Common myeloid progenitor, CD34-positive (primary cell): ENCODE measurements at regions not wholly inside any gene's neighbourhood (a gene's known extent, or its start where the extent isn't known, plus 50 kb on each side); places are given as distances from the start of the nearest gene placed in this dataset.

Experiments
- CTCF ChIA-PET: fragments of 350-600 bp; sonication (Branson Sonifier 250); formaldehyde crosslinking; loops from one replicate; lab custom pipeline; 2021; ENCODE audit warnings: antibody characterized with exemption; lab: Charles Lee
- POLR2A ChIA-PET: fragments of 350-600 bp; sonication (Branson Sonifier 250); formaldehyde crosslinking; loops from one replicate; lab custom pipeline; 2021; ENCODE audit warnings: antibody characterized with exemption; lab: Charles Lee
- DNase-seq, 3 donors: peaks; one replicate each; pipeline versions ENCODE4 v3.0.0 to v3.0.0-alpha.2; 2013
- H3K27ac ChIP-seq, 2 experiments: 1 replicate in 1 of 2; 2 replicates in 1 of 2; pipeline ENCODE4 v1.7.0; 2013; ENCODE audit warnings: inconsistent platforms in 2 of 2, low read length in 2 of 2, mild to moderate bottlenecking in 2 of 2, low read depth in 1 of 2, moderate library complexity in 1 of 2; ENCODE audit not compliant: severe bottlenecking in 2 of 2, insufficient read depth in 1 of 2, poor library complexity in 1 of 2
- H3K27me3 ChIP-seq, 5 experiments: replicated peaks in 2 of 5; 1 replicate in 3 of 5; 2 replicates in 2 of 5; pipeline versions ENCODE4 v1.6.1 to v1.7.0; 2013; ENCODE audit warnings: low read length in 4 of 5, mild to moderate bottlenecking in 2 of 5, moderate library complexity in 2 of 5, inconsistent platforms in 1 of 5; ENCODE audit not compliant: insufficient read depth in 5 of 5, control insufficient read depth in 4 of 5
- H3K36me3 ChIP-seq, 4 experiments: 1 replicate in 2 of 4; 2 replicates in 2 of 4; pipeline versions ENCODE4 v1.6.1 to v1.7.0; 2013; ENCODE audit warnings: low read length in 3 of 4, control low read depth in 1 of 4, mild to moderate bottlenecking in 1 of 4; ENCODE audit not compliant: control insufficient read depth in 4 of 4, insufficient read depth in 4 of 4
- H3K4me1 ChIP-seq, 4 experiments: 1 replicate in 3 of 4; 2 replicates in 1 of 4; pipeline versions ENCODE4 v1.6.1 to v1.7.1; 2013; ENCODE audit warnings: low read length in 3 of 4, mild to moderate bottlenecking in 3 of 4, control low read depth in 1 of 4, inconsistent platforms in 1 of 4, moderate library complexity in 1 of 4; ENCODE audit not compliant: control insufficient read depth in 4 of 4, insufficient read depth in 4 of 4; ENCODE audit errors: control extremely low read depth in 1 of 4
- H3K4me3 ChIP-seq, 7 experiments: 1 replicate in 4 of 7; 2 replicates in 3 of 7; pipeline versions ENCODE4 v1.5.1 to v1.7.0; 2013; ENCODE audit warnings: mild to moderate bottlenecking in 7 of 7, low read length in 6 of 7, moderate library complexity in 6 of 7, inconsistent platforms in 2 of 7, low read depth in 2 of 7, control low read depth in 1 of 7; ENCODE audit not compliant: insufficient read depth in 4 of 7, control insufficient read depth in 1 of 7; ENCODE audit errors: extremely low read depth in 1 of 7
- H3K9me3 ChIP-seq, 5 experiments: 1 replicate in 4 of 5; 2 replicates in 1 of 5; pipeline versions ENCODE4 v1.6.1 to v1.7.1; 2013; ENCODE audit warnings: low read length in 4 of 5, mild to moderate bottlenecking in 2 of 5, inconsistent platforms in 1 of 5, low read depth in 1 of 5, moderate library complexity in 1 of 5; ENCODE audit not compliant: control insufficient read depth in 4 of 5, insufficient read depth in 2 of 5; ENCODE audit errors: control extremely low read depth in 1 of 5
- WGBS: methylation state at CpG from one replicate; pipeline ENCODE4 v1.1.5; 2013; ENCODE audit not compliant: insufficient coverage; 5-methylcytosine and 5-hydroxymethylcytosine counted together

- CTCF ChIA-PET = no interaction called here
Measured at GRCh38 chr9:85199866-85200495, 530.5 kb downstream of the NTRK2 start.

GRCh38 chr9:85192750-85193149, 523.2 kb downstream of the NTRK2 start:
- ChIA-PET CTCF (no interaction called here), POLR2A (no interaction called here)
- H3K4me3 ChIP-seq = no peak overlapping the region
- WGBS = 100% methylated on average over 3 of the region's 4 CpGs
- H3K27me3 ChIP-seq = peaks cover 0 to 5% (median 0%) of the 10 kb centered on the region in 5 experiments
- H3K27ac ChIP-seq = no peak overlapping the region
- no peaks in the 10 kb centered on the region for H3K4me1 ChIP-seq
- no peaks in the 10 kb centered on the region for H3K9me3 ChIP-seq
- H3K36me3 ChIP-seq = no peaks in the 10 kb centered on the region
- no peak for DNase-seq

More at GRCh38 chr9:85199866-85200495, 530.5 kb downstream of the NTRK2 start:
- POLR2A ChIA-PET = no interaction called here
- H3K27ac ChIP-seq = no peak overlapping the region
- no peaks in the 10 kb centered on the region for H3K9me3 ChIP-seq
- no peak overlapping the region for H3K4me3 ChIP-seq
- WGBS = 100% methylated on average over 1 of the region's 1 CpG
- H3K27me3 ChIP-seq = no peaks in the 10 kb centered on the region
- DNase-seq = no peak
- H3K36me3 ChIP-seq = no peaks in the 10 kb centered on the region
- H3K4me1 ChIP-seq = no peaks in the 10 kb centered on the region

GRCh38 chr9:85186218-85186585, 516.7 kb downstream of the NTRK2 start:
- WGBS = no CpG with 5 or more reads among the region's 2 CpGs
- Histone ChIP-seq H3K4me1 (no peaks in the 10 kb centered on the region), H3K27ac (no peak overlapping the region), H3K36me3 (no peaks in the 10 kb centered on the region), H3K4me3 (no peak overlapping the region), H3K27me3 (peaks cover 0 to 3% (median 0%) of the 10 kb centered on the region in 5 experiments), H3K9me3 (no peaks in the 10 kb centered on the region)
- CTCF ChIA-PET = no interaction called here
- POLR2A ChIA-PET = no interaction called here
- no peak for DNase-seq

- ChIA-PET POLR2A (no interaction called here), CTCF (no interaction called here)
- DNase-seq = no peak
- Histone ChIP-seq H3K27ac (no peak overlapping the region), H3K9me3 (no peaks in the 10 kb centered on the region), H3K4me3 (no peak overlapping the region), H3K4me1 (no peaks in the 10 kb centered on the region), H3K27me3 (peaks cover 0 to 3% (median 0%) of the 10 kb centered on the region in 5 experiments), H3K36me3 (no peaks in the 10 kb centered on the region)
- WGBS = 92% methylated on average over 2 of the region's 3 CpGs
Measured at GRCh38 chr9:85185486-85186217, 516.1 kb downstream of the NTRK2 start.

DNA sequence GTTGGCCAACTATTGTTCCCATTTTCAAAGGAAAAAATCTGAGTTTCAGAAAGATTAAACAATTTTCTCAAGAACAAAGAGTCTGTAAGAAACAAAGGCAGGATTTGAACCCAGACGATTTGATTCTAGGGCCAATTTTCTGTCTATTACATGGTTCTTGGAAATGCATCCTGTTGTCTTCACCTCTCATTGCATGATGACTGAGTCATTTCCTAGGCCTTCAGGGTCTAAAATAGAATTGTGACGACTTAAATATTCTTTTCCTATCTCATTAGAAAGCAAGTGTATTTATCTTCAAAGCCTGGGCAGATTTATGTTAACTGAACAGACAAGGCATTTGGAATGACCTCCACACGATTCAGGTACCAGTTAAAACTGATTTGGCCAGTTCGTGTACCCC, 512.9 kb downstream of the NTRK2 start:
- no peak for DNase-seq
- Histone ChIP-seq H3K27me3 (peaks cover 0 to 5% (median 2%) of the 10 kb centered on the region in 5 experiments), H3K4me1 (no peaks in the 10 kb centered on the region), H3K27ac (no peak overlapping the region), H3K36me3 (no peaks in the 10 kb centered on the region), H3K9me3 (no peaks in the 10 kb centered on the region), H3K4me3 (no peak overlapping the region)
- ChIA-PET CTCF (interaction anchor here (1.1 kb wide), 1 partner anchor 41 kb away, joined by 3 read pairs; no protein-coding TSS in a partner anchor), POLR2A (no interaction called here)
- WGBS = 81% methylated on average over 3 of the region's 4 CpGs

DNA sequence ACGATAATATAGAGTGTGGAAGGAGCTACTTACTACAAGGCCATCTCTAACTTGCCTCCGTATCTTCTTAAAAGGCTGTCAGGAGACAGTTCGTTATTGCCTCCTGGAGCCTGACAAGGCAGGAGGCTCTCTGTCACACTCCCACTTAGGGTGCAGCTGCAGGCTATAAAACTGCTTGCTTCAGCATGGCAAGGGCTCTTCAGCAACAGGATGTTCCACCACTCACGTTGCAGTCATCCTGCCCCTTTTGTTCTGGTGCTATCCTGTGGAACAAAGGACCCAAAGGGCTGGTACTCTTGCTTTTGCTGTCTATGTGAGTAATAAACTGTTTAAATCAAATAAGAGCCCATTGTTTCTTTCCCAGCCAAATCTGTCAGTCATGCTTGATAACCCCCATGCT, 508.9 kb downstream of the NTRK2 start:
- ChIA-PET CTCF (no interaction called here), POLR2A (no interaction called here)
- Histone ChIP-seq H3K27ac (no peak overlapping the region), H3K4me3 (no peak overlapping the region), H3K27me3 (peaks cover 0 to 4% (median 2%) of the 10 kb centered on the region in 5 experiments), H3K9me3 (no peaks in the 10 kb centered on the region), H3K36me3 (no peaks in the 10 kb centered on the region), H3K4me1 (no peaks in the 10 kb centered on the region)
- DNase-seq = no peak
- WGBS = 76% methylated on average over 4 of the region's 4 CpGs

DNA sequence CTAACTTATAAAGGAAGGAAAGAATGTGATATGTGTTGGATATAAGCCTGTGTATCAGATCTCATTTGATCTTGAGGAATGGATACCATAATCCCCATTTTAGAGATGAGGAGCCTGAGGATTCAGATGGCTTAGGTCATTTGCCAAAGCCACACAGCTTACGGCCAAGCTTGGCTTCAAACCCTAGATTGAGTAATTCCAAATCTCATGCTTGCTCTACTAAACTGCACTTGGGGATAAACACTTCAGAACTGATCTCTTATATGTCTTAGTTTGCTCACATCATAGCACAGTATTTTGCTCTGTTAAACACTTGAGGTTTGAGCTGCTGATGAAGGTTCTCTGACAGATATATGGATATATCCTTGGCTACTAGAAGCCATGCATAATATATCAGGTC, 504.4 kb downstream of the NTRK2 start:
- Histone ChIP-seq H3K36me3 (no peaks in the 10 kb centered on the region), H3K4me3 (no peak overlapping the region), H3K27me3 (peaks cover 0 to 3% (median 2%) of the 10 kb centered on the region in 5 experiments), H3K9me3 (peaks cover 0 to 3% (median 0%) of the 10 kb centered on the region in 5 experiments), H3K27ac (no peak overlapping the region), H3K4me1 (no peaks in the 10 kb centered on the region)
- DNase-seq = no peak
- WGBS = 100% methylated on average over 1 of the region's 1 CpG
- POLR2A ChIA-PET = no interaction called here
- CTCF ChIA-PET = no interaction called here
